ENCODE measurements at regions not wholly inside any gene's neighbourhood (a gene's known extent, or its start where the extent isn't known, plus 50 kb on each side); places are given as distances from the start of the nearest gene placed in this dataset.
"Not testable (repeated sequence)": the region's sequence is repeated elsewhere in the genome, so short reads cannot be mapped to it uniquely, and the experiment has no call there.

GRCh38 chr7:47069385-47070076, 512.4 kb downstream of the TNS3 start:
- DNase-seq (ENCODE audit: extremely low read depth in 1 of 11, low read depth in 9 of 11, low spot score in 4 of 11), result no peak

- DNase-seq (ENCODE audit: extremely low read depth in 1 of 11, low read depth in 9 of 11, low spot score in 4 of 11), result no peak
These were observed 514.8 kb downstream of the TNS3 start for GRCh38 chr7:47066976-47067614.

- no peak for DNase-seq (ENCODE audit: extremely low read depth in 1 of 11, low read depth in 9 of 11, low spot score in 4 of 11)
These were observed 525.2 kb downstream of the TNS3 start for GRCh38 chr7:47056731-47057130.

- not testable (repeated sequence) for DNase-seq (ENCODE audit: extremely low read depth in 1 of 11, low read depth in 9 of 11, low spot score in 4 of 11)
These were observed 529.2 kb downstream of the TNS3 start for GRCh38 chr7:47052541-47053208.

- no peak for DNase-seq (ENCODE audit: extremely low read depth in 1 of 11, low read depth in 9 of 11, low spot score in 4 of 11)
These were observed 532.6 kb downstream of the TNS3 start for GRCh38 chr7:47049234-47049774.

- no peak for DNase-seq (ENCODE audit: extremely low read depth in 1 of 11, low read depth in 9 of 11, low spot score in 4 of 11)
These were observed 534.5 kb downstream of the TNS3 start for GRCh38 chr7:47047384-47047783.

- no peak for DNase-seq (ENCODE audit: extremely low read depth in 1 of 11, low read depth in 9 of 11, low spot score in 4 of 11)
These were observed 535.0 kb downstream of the TNS3 start for GRCh38 chr7:47046949-47047348.

- DNase-seq (ENCODE audit: extremely low read depth in 1 of 11, low read depth in 9 of 11, low spot score in 4 of 11), result no peak
These were observed 536.5 kb downstream of the TNS3 start for GRCh38 chr7:47045207-47046051.

- DNase-seq (ENCODE audit: extremely low read depth in 1 of 11, low read depth in 9 of 11, low spot score in 4 of 11), result no peak
These were observed 537.3 kb downstream of the TNS3 start for GRCh38 chr7:47044625-47045024.

GRCh38 chr7:47043304-47043703, 538.6 kb downstream of the TNS3 start:
- DNase-seq (ENCODE audit: extremely low read depth in 1 of 11, low read depth in 9 of 11, low spot score in 4 of 11), result no peak

- DNase-seq (ENCODE audit: extremely low read depth in 1 of 11, low read depth in 9 of 11, low spot score in 4 of 11), result no peak
These were observed 539.2 kb downstream of the TNS3 start for GRCh38 chr7:47042669-47043068.

GRCh38 chr7:47040795-47041347, 541.0 kb downstream of the TNS3 start:
- no peak for DNase-seq (ENCODE audit: extremely low read depth in 1 of 11, low read depth in 9 of 11, low spot score in 4 of 11)

GRCh38 chr7:47039904-47040303, 542.0 kb downstream of the TNS3 start:
- DNase-seq (ENCODE audit: extremely low read depth in 1 of 11, low read depth in 9 of 11, low spot score in 4 of 11), result no peak

- DNase-seq (ENCODE audit: extremely low read depth in 1 of 11, low read depth in 9 of 11, low spot score in 4 of 11), result no peak
These were observed 542.7 kb downstream of the TNS3 start for GRCh38 chr7:47039089-47039648.

- no peak for DNase-seq (ENCODE audit: extremely low read depth in 1 of 11, low read depth in 9 of 11, low spot score in 4 of 11)
These were observed 543.3 kb downstream of the TNS3 start for GRCh38 chr7:47038621-47039020.

- DNase-seq (ENCODE audit: extremely low read depth in 1 of 11, low read depth in 9 of 11, low spot score in 4 of 11), result no peak
These were observed 544.3 kb downstream of the TNS3 start for GRCh38 chr7:47037607-47038006.

- no peak for DNase-seq (ENCODE audit: extremely low read depth in 1 of 11, low read depth in 9 of 11, low spot score in 4 of 11)
These were observed 545.0 kb downstream of the TNS3 start for GRCh38 chr7:47036909-47037308.

GRCh38 chr7:47035522-47035921, 546.4 kb downstream of the TNS3 start:
- DNase-seq (ENCODE audit: extremely low read depth in 1 of 11, low read depth in 9 of 11, low spot score in 4 of 11), result no peak

- no peak for DNase-seq (ENCODE audit: extremely low read depth in 1 of 11, low read depth in 9 of 11, low spot score in 4 of 11)
These were observed 547.7 kb downstream of the TNS3 start for GRCh38 chr7:47034180-47034579.

Data from renal cortex interstitium (tissue), 11 donors.